ENCODE measurements at regions not wholly inside any gene's neighbourhood (a gene's known extent, or its start where the extent isn't known, plus 50 kb on each side); places are given as distances from the start of the nearest gene placed in this dataset.
A peak's percentile ranks its signal among the peaks of the same experiment; 100 is the strongest.

- Histone ChIP-seq H3K27ac (ENCODE audit: low read depth in 2 of 2, low read length in 2 of 2) (no peak overlapping the region), H3K36me3 (ENCODE audit: control insufficient read depth in 2 of 3, insufficient read depth in 3 of 3, low read length in 3 of 3) (no peaks in the 10 kb centered on the region), H3K9ac (ENCODE audit: low read length in 3 of 3) (no peak overlapping the region), H3K4me3 (ENCODE audit: low read length in 3 of 3) (no peak overlapping the region), H3K9me3 (ENCODE audit: control insufficient read depth in 2 of 3, insufficient read depth in 1 of 3, low read length in 3 of 3) (no peaks in the 10 kb centered on the region), H3K4me1 (ENCODE audit: control insufficient read depth in 2 of 3, insufficient read depth in 2 of 3, low read depth in 1 of 3, low read length in 3 of 3) (no peaks in the 10 kb centered on the region), H3K27me3 (ENCODE audit: control insufficient read depth, insufficient read depth, low read length) (no peaks in the 10 kb centered on the region)
- TF ChIP-seq CTCF (IDR thresholded peaks at IDR 0.05; ENCODE audit: borderline replicate concordance, extremely low read depth, insufficient read depth): no peak
- no peak for DNase-seq
- no peak for FAIRE-seq
- intact Hi-C loops (cut with DNase I): no loop called here
Observed at GRCh38 chr1:61007534-61008364, 74.6 kb upstream of the NFIA start.

GRCh38 chr1:61005614-61006580 lies 76.5 kb upstream of the NFIA start:
- no peaks in the 10 kb centered on the region for H3K9me3 ChIP-seq (ENCODE audit: control insufficient read depth in 2 of 3, insufficient read depth in 1 of 3, low read length in 3 of 3)
- no peak for TF ChIP-seq CTCF (IDR thresholded peaks at IDR 0.05; ENCODE audit: borderline replicate concordance, extremely low read depth, insufficient read depth)
- H3K36me3 ChIP-seq (ENCODE audit: control insufficient read depth in 2 of 3, insufficient read depth in 3 of 3, low read length in 3 of 3): no peaks in the 10 kb centered on the region
- no peaks in the 10 kb centered on the region for H3K27me3 ChIP-seq (ENCODE audit: control insufficient read depth, insufficient read depth, low read length)
- no peaks in the 10 kb centered on the region for H3K4me1 ChIP-seq (ENCODE audit: control insufficient read depth in 2 of 3, insufficient read depth in 2 of 3, low read depth in 1 of 3, low read length in 3 of 3)
- intact Hi-C loops (cut with DNase I): no loop called here
- H3K9ac ChIP-seq (ENCODE audit: low read length in 3 of 3): no peak overlapping the region
- H3K4me3 ChIP-seq (ENCODE audit: low read length in 3 of 3): no peak overlapping the region
- H3K27ac ChIP-seq (ENCODE audit: low read depth in 2 of 2, low read length in 2 of 2): no peak overlapping the region
- FAIRE-seq (no peak), DNase-seq (peak in 4 of 5 donors; percentile 43 to 65 (median 56))

GRCh38 chr1:61004262-61005003 lies 77.9 kb upstream of the NFIA start:
- no peak overlapping the region for H3K4me3 ChIP-seq (ENCODE audit: low read length in 3 of 3)
- H3K9me3 ChIP-seq (ENCODE audit: control insufficient read depth in 2 of 3, insufficient read depth in 1 of 3, low read length in 3 of 3): no peaks in the 10 kb centered on the region
- H3K4me1 ChIP-seq (ENCODE audit: control insufficient read depth in 2 of 3, insufficient read depth in 2 of 3, low read depth in 1 of 3, low read length in 3 of 3): no peaks in the 10 kb centered on the region
- H3K27me3 ChIP-seq (ENCODE audit: control insufficient read depth, insufficient read depth, low read length): no peaks in the 10 kb centered on the region
- TF ChIP-seq CTCF (IDR thresholded peaks at IDR 0.05; ENCODE audit: borderline replicate concordance, extremely low read depth, insufficient read depth): no peak
- H3K27ac ChIP-seq (ENCODE audit: low read depth in 2 of 2, low read length in 2 of 2): no peak overlapping the region
- no peak overlapping the region for H3K9ac ChIP-seq (ENCODE audit: low read length in 3 of 3)
- H3K36me3 ChIP-seq (ENCODE audit: control insufficient read depth in 2 of 3, insufficient read depth in 3 of 3, low read length in 3 of 3): no peaks in the 10 kb centered on the region
- intact Hi-C loops (cut with DNase I): no loop called here
- FAIRE-seq: no peak
- DNase-seq: no peak
